ENCODE measurements at regions not wholly inside any gene's neighbourhood (a gene's known extent, or its start where the extent isn't known, plus 50 kb on each side); places are given as distances from the start of the nearest gene placed in this dataset.

DNA sequence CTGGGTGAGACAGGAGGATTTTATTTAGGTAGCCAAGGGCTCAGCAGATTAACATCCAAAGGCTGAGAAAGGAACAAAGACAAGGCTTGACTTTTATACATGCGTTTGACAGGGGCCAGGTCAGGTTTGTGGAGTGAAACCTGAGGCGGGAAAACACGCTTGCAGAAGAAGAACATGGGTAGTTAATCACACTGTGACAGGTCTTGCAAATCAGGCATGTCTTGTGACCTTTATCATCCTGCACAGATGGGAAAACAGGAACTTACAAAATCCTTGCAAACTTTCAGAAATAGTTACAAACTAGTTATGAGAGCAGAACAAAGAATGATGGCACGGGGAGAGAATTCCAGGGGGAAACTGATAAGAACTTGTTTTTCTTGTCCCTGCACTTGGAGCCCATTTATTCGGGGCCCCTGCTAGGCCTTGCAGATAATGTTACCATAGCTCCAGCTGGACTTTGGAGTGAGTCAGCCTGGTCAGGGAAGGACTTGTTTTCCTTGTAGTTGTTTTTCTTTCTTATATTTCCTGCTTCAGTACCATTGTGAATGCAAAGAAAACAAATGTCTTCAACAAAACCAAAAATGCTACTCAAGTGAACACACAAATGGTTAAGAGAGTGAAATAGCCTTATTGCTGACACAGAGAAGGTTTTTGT is 965.9 kb upstream of the ROBO1 start:
- TF ChIP-seq, protein P1, sequence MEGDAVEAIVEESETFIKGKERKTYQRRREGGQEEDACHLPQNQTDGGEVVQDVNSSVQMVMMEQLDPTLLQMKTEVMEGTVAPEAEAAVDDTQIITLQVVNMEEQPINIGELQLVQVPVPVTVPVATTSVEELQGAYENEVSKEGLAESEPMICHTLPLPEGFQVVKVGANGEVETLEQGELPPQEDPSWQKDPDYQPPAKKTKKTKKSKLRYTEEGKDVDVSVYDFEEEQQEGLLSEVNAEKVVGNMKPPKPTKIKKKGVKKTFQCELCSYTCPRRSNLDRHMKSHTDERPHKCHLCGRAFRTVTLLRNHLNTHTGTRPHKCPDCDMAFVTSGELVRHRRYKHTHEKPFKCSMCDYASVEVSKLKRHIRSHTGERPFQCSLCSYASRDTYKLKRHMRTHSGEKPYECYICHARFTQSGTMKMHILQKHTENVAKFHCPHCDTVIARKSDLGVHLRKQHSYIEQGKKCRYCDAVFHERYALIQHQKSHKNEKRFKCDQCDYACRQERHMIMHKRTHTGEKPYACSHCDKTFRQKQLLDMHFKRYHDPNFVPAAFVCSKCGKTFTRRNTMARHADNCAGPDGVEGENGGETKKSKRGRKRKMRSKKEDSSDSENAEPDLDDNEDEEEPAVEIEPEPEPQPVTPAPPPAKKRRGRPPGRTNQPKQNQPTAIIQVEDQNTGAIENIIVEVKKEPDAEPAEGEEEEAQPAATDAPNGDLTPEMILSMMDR (IDR thresholded peaks at IDR 0.05) = no peak
- TF ChIP-seq POLR2A (IDR thresholded peaks at IDR 0.05) = no peak
- TF ChIP-seq EP300 (IDR thresholded peaks at IDR 0.05) = no peak

Measured in ovary (tissue), 3 donors.